ENCODE measurements at regions not wholly inside any gene's neighbourhood (a gene's known extent, or its start where the extent isn't known, plus 50 kb on each side); places are given as distances from the start of the nearest gene placed in this dataset.

DNA sequence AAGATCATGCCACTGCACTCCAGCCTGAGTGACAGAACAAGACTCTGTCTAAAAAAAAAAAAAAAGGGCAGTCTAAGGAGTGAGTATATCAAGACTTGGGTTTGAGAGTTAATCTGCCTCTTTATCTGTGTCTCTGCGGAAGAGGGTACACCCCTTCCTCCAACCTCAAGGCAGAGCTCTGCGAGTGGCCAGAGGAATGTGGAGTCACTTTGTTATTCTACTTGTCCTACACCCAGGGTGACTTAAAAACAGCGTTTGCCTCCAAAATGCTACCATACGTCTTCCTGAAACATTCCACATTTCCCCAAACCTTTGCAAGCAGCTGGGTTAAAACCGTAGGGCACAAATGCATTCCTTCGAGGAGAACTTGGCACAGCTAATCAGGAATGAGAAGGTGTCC is 199.9 kb downstream of the SHOX start:
- TF ChIP-seq ZNF609 (CRISPR knock-in tag; IDR thresholded peaks at IDR 0.05; ENCODE audit: borderline replicate concordance) (no peak), ZNF57 (CRISPR knock-in tag; IDR thresholded peaks at IDR 0.05) (no peak)
